HK-2 (cell line): ENCODE measurements at regions not wholly inside any gene's neighbourhood (a gene's known extent, or its start where the extent isn't known, plus 50 kb on each side); places are given as distances from the start of the nearest gene placed in this dataset.
A peak's percentile ranks its signal among the peaks of the same experiment; 100 is the strongest.

Experiments used
- DNase-seq: peaks from one replicate; pipeline ENCODE4 v3.0.0-alpha.2; 2018; ENCODE audit not compliant: unreplicated experiment

- no peak for DNase-seq
Measured at GRCh38 chr10:3523309-3524050, 261.5 kb downstream of the KLF6 start.

GRCh38 chr10:3516923-3517255 is 268.1 kb downstream of the KLF6 start:
- no peak for DNase-seq

DNA sequence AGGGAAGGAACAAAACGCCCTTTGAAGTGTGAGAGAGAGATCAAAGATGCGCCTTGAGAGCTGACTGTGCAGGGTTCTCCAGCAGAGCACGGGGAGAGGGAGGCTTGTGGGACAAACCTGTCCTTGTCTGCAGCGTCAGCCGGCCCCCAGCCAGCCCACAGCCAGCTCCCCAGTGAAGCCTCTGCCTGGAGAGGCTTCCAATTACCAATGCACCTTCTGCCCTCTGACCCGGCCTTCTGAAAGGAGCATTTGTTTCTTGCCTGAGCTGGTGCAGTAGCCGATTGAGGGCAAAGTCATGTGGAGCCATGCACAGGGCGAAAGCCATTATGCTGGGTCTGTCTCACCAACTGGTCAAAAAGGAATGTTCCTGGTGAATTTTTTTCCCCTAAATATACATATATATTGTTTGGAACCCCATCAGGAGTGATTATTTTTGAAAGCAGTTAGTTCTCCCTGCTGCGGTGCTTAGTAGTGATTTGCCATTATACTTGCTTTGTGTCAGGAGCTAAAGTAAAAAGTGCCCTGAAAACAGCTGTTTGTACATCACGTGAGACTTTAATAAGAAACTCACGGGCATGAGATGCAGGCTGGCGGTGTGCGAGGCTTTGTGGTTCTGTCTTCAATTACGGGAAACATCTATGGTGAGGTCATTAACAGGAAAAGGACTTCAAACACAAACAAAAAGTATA is 268.6 kb downstream of the KLF6 start:
- DNase-seq: no peak

GRCh38 chr10:3514691-3515090 is 270.3 kb downstream of the KLF6 start:
- DNase-seq: no peak

GRCh38 chr10:3512263-3512662 is 272.7 kb downstream of the KLF6 start:
- DNase-seq: no peak

GRCh38 chr10:3511483-3511882 is 273.5 kb downstream of the KLF6 start:
- no peak for DNase-seq

GRCh38 chr10:3510741-3511140 is 274.3 kb downstream of the KLF6 start:
- no peak for DNase-seq

DNA sequence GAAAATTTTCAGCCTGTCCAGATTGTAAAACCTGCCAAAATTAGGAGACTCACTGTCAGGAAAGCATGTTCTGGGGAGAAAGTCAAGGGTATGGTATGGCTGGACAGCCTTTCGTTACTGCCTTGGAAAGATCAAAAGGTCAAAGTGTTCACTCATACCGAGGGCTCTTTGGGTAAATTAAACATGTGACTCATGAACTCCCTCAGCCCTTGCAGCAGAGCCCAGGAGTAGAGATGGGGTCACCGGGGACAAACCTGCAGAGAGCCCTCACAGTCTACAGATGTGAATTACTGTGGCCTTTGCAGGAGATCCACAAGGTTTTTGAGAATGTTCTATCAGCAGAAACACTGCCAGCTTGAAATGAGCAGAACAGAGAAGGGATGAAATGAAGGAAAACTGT is 275.7 kb downstream of the KLF6 start:
- DNase-seq: no peak

- DNase-seq: no peak
Measured at GRCh38 chr10:3503299-3503698, 281.7 kb downstream of the KLF6 start.

DNA sequence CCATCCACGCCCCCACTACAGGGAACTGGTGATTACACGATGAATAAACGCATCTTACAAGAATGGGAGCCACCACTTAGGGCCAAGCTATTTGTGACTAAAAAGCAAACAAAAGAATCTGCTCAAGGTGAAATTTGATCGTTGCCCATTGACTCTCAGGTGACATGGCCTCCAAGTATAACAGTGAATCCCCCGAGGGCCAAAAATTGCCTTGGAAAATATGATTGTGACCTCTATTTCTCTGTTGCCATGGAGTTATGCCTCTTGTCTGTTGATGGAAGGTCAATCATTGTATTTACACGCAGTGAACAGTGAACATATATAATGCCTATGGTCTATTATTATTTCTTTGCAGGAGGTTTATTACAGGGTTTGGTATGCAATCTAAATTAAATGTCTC is 282.3 kb downstream of the KLF6 start:
- no peak for DNase-seq

- DNase-seq: no peak
Measured at GRCh38 chr10:3500408-3500856, 284.6 kb downstream of the KLF6 start.

GRCh38 chr10:3499120-3499519 is 285.9 kb downstream of the KLF6 start:
- no peak for DNase-seq

DNA sequence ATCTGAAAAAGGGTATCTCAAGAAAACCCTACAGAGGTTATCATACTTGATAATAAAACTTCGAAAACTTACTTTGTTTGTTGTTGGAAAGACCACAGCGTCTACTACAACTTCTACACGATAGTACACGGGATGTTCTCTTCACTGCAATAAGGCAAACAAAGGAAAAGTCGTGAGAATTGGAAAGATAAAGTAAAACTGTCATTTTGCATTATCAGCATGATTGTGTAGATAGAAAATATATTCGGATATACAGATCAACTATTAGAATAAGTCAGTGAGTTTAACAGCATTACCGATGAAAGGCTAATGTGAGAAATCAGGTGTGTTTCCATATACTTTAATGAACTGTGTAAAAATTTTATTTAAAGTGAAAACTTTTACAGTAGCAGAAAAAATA is 287.4 kb downstream of the KLF6 start:
- no peak for DNase-seq

DNA sequence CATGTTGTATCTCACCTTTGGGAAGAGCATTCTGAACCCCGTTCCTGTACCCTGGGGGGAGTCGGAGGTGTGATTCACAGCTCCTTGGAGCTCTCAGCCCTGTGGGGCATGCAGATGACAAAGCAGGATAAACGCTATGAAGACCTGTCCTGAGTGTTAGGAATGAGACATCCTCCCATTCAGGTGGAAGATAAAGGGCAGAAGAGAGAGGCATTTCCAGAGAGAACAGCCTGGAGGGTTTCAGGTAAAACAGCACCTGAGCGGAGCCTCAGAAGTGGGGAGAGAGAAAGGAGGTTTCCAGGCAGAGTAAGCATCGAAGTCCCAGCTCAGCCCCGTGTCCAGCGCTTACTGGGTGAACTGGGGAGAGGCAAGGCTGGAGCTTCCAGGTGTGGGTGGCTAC is 288.9 kb downstream of the KLF6 start:
- DNase-seq: no peak

GRCh38 chr10:3495281-3495680 is 289.7 kb downstream of the KLF6 start:
- no peak for DNase-seq

DNA sequence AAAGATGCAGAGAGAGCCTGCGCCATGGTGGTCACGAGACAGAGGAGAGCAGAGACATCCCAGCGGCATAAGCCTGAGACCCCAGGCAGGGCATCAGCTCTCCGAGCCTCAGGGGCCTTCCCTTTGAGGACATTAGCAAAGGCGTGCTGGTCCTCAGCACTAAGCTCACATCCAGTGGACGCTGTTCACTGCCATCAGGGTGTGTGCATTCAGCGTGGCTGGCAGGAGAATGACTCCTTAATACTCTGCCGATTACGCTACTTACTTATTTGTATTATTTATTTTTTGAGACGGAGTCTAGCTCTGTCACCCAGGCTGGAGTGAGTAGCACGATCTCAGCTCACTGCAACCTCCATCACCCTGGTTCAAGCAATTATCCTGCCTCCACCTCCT is 290.2 kb downstream of the KLF6 start:
- no peak for DNase-seq

GRCh38 chr10:3494131-3494837 is 290.7 kb downstream of the KLF6 start:
- no peak for DNase-seq

GRCh38 chr10:3493621-3494020 is 291.4 kb downstream of the KLF6 start:
- no peak for DNase-seq

DNA sequence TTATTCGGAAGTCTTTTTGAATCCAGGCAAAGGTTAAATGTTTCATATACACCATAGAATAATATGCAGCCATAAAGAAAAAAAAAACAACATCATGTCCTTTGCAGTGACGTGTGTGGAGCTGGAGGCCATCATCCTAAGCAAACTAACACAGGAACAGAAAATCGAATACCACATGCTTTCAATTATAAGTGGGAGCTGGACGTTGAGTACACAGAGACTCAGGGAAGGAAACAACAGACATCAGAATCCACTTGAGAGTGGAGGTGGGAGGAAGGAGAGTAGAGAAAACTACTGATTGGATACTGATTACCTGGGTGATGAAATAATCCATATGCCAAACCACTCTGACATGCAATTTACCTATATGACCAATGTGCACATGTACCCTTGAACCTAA is 293.4 kb downstream of the KLF6 start:
- DNase-seq: no peak

GRCh38 chr10:3487228-3487627 is 297.8 kb downstream of the KLF6 start:
- no peak for DNase-seq

GRCh38 chr10:3486346-3487065 is 298.5 kb downstream of the KLF6 start:
- DNase-seq: peak; percentile 83

DNA sequence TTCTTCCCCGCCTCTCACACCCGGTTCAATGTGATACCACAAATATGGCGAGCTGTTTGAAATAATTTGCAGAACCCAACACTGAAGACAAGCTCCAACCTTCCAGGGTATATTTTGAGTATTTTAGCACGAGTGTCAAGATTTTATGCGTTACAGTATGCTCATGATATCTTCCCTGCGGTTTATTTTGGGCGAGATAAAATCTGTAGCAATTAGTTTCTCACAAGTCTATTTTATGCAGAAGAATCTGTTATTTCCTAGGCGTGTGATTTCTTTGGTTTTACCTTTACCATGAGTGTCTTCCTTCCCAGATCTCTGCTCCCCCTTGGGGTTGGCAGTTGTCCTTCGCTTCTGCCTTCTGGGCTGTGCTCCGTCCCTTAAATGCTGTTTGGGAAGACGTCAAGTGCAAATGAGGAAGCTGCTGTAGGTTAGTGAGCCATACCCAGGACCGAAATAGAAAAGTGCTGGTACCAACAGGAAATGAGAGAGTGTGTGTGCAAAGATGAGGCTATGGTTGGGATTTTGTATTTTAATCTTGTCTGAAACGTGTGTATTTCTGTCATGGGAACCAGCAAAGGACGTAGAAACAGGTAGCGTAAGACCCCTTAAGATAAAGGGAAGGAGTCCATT is 299.8 kb downstream of the KLF6 start:
- no peak for DNase-seq
